ENCODE measurements at regions not wholly inside any gene's neighbourhood (a gene's known extent, or its start where the extent isn't known, plus 50 kb on each side); places are given as distances from the start of the nearest gene placed in this dataset.

DNA sequence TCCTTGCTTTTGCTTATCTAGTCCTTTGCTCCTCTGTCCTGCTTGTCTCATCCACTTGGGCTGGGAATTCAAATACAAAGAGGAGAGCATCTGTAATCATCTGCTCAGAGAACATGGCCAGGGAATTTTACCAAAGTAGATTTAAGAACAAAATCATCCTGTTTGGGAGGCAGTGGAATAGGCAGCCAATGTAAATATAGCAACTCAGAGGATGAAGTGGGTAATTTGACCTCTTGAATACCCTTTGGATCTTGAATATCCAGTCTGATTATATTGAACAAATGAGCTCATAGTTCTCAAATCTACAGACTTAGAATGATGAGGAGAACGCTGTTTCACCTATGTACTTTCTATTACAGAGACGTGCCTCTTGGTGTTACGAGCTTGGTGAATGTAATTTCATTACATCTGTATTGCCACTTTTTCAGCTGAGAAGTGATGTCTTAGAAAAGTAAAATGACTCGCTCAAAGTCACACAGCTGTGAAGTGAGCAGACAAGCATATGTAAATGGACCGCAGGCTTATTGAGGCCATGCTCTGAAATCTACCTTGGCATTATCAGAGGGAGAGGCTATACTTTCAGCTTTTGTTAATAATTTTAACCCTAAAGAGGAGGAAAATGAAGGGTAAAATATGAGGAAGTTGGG is 266.3 kb downstream of the MTX2 start:
- TF ChIP-seq POLR2AphosphoS5 (IDR thresholded peaks at IDR 0.05; ENCODE audit: low read depth, low read length) (no peak), SIN3A (IDR thresholded peaks at IDR 0.05; ENCODE audit: borderline replicate concordance, insufficient read depth, low read depth, low read length) (no peak), TCF7L2 (IDR thresholded peaks at IDR 0.05; ENCODE audit: low read depth, low read length) (no peak)
- TF ChIP-seq, protein P1, sequence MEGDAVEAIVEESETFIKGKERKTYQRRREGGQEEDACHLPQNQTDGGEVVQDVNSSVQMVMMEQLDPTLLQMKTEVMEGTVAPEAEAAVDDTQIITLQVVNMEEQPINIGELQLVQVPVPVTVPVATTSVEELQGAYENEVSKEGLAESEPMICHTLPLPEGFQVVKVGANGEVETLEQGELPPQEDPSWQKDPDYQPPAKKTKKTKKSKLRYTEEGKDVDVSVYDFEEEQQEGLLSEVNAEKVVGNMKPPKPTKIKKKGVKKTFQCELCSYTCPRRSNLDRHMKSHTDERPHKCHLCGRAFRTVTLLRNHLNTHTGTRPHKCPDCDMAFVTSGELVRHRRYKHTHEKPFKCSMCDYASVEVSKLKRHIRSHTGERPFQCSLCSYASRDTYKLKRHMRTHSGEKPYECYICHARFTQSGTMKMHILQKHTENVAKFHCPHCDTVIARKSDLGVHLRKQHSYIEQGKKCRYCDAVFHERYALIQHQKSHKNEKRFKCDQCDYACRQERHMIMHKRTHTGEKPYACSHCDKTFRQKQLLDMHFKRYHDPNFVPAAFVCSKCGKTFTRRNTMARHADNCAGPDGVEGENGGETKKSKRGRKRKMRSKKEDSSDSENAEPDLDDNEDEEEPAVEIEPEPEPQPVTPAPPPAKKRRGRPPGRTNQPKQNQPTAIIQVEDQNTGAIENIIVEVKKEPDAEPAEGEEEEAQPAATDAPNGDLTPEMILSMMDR (IDR thresholded peaks at IDR 0.05), result no peak
- TF ChIP-seq, protein P2, sequence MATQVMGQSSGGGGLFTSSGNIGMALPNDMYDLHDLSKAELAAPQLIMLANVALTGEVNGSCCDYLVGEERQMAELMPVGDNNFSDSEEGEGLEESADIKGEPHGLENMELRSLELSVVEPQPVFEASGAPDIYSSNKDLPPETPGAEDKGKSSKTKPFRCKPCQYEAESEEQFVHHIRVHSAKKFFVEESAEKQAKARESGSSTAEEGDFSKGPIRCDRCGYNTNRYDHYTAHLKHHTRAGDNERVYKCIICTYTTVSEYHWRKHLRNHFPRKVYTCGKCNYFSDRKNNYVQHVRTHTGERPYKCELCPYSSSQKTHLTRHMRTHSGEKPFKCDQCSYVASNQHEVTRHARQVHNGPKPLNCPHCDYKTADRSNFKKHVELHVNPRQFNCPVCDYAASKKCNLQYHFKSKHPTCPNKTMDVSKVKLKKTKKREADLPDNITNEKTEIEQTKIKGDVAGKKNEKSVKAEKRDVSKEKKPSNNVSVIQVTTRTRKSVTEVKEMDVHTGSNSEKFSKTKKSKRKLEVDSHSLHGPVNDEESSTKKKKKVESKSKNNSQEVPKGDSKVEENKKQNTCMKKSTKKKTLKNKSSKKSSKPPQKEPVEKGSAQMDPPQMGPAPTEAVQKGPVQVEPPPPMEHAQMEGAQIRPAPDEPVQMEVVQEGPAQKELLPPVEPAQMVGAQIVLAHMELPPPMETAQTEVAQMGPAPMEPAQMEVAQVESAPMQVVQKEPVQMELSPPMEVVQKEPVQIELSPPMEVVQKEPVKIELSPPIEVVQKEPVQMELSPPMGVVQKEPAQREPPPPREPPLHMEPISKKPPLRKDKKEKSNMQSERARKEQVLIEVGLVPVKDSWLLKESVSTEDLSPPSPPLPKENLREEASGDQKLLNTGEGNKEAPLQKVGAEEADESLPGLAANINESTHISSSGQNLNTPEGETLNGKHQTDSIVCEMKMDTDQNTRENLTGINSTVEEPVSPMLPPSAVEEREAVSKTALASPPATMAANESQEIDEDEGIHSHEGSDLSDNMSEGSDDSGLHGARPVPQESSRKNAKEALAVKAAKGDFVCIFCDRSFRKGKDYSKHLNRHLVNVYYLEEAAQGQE (IDR thresholded peaks at IDR 0.05; ENCODE audit: insufficient read depth in 1 of 2, low read depth in 2 of 2, low read length in 1 of 2), result no peak
